ENCODE measurements at regions not wholly inside any gene's neighbourhood (a gene's known extent, or its start where the extent isn't known, plus 50 kb on each side); places are given as distances from the start of the nearest gene placed in this dataset.

- Histone ChIP-seq H3K27ac (no peak overlapping the region), H3K4me3 (no peak overlapping the region), H3K4me1 (no peaks in the 10 kb centered on the region), H3K9me3 (no peaks in the 10 kb centered on the region), H3K27me3 (no peaks in the 10 kb centered on the region), H3K36me3 (no peaks in the 10 kb centered on the region)
- TF ChIP-seq POLR2AphosphoS5 (IDR thresholded peaks at IDR 0.05) (no peak), POLR2A (IDR thresholded peaks at IDR 0.05) (no peak), CTCF (IDR thresholded peaks at IDR 0.05) (no peak), EP300 (IDR thresholded peaks at IDR 0.05) (no peak)
- DNase-seq (ENCODE audit: low spot score in 2 of 2) = no peak
- 91% methylated on average over 3 of the region's 3 CpGs for WGBS
Measured at GRCh38 chr2:11910971-11911370, 164.5 kb downstream of the LPIN1 start.

- H3K36me3 ChIP-seq = no peaks in the 10 kb centered on the region
- no peaks in the 10 kb centered on the region for H3K27me3 ChIP-seq
- WGBS = 100% methylated on average over 1 of the region's 1 CpG
- DNase-seq (ENCODE audit: low spot score in 2 of 2) = no peak
- no peak overlapping the region for H3K4me3 ChIP-seq
- TF ChIP-seq CTCF (IDR thresholded peaks at IDR 0.05) = no peak
- TF ChIP-seq POLR2A (IDR thresholded peaks at IDR 0.05) = no peak
- no peak overlapping the region for H3K27ac ChIP-seq
- H3K9me3 ChIP-seq = no peaks in the 10 kb centered on the region
- no peaks in the 10 kb centered on the region for H3K4me1 ChIP-seq
Measured at GRCh38 chr2:11912980-11913379, 166.5 kb downstream of the LPIN1 start.

GRCh38 chr2:11914455-11914854 lies 168.0 kb downstream of the LPIN1 start:
- TF ChIP-seq POLR2AphosphoS5 (IDR thresholded peaks at IDR 0.05) (no peak), POLR2A (IDR thresholded peaks at IDR 0.05) (no peak), EP300 (IDR thresholded peaks at IDR 0.05) (no peak), CTCF (IDR thresholded peaks at IDR 0.05) (no peak)
- DNase-seq (ENCODE audit: low spot score in 2 of 2) = no peak
- 90% methylated on average over 5 of the region's 7 CpGs for WGBS
- Histone ChIP-seq H3K27me3 (no peaks in the 10 kb centered on the region), H3K4me1 (no peaks in the 10 kb centered on the region), H3K4me3 (no peak overlapping the region), H3K9me3 (no peaks in the 10 kb centered on the region), H3K36me3 (no peaks in the 10 kb centered on the region), H3K27ac (no peak overlapping the region)

GRCh38 chr2:11915650-11916049 lies 169.2 kb downstream of the LPIN1 start:
- Histone ChIP-seq H3K27ac (no peak overlapping the region), H3K36me3 (no peaks in the 10 kb centered on the region), H3K4me1 (no peaks in the 10 kb centered on the region), H3K9me3 (no peaks in the 10 kb centered on the region), H3K4me3 (no peak overlapping the region), H3K27me3 (no peaks in the 10 kb centered on the region)
- no peak for TF ChIP-seq POLR2A (IDR thresholded peaks at IDR 0.05)
- TF ChIP-seq POLR2AphosphoS5 (IDR thresholded peaks at IDR 0.05) = no peak
- no peak for TF ChIP-seq CTCF (IDR thresholded peaks at IDR 0.05)
- no peak for TF ChIP-seq EP300 (IDR thresholded peaks at IDR 0.05)
- no peak for DNase-seq (ENCODE audit: low spot score in 2 of 2)
- WGBS = 92% methylated on average over 4 of the region's 4 CpGs

GRCh38 chr2:11919953-11920352 lies 173.5 kb downstream of the LPIN1 start:
- no peaks in the 10 kb centered on the region for H3K36me3 ChIP-seq
- no peaks in the 10 kb centered on the region for H3K4me1 ChIP-seq
- no peak for TF ChIP-seq POLR2AphosphoS5 (IDR thresholded peaks at IDR 0.05)
- TF ChIP-seq EP300 (IDR thresholded peaks at IDR 0.05) = no peak
- no peak for TF ChIP-seq CTCF (IDR thresholded peaks at IDR 0.05)
- TF ChIP-seq POLR2A (IDR thresholded peaks at IDR 0.05) = no peak
- no peaks in the 10 kb centered on the region for H3K27me3 ChIP-seq
- H3K4me3 ChIP-seq = no peak overlapping the region
- no peak overlapping the region for H3K27ac ChIP-seq
- no peak for DNase-seq (ENCODE audit: low spot score in 2 of 2)
- no peaks in the 10 kb centered on the region for H3K9me3 ChIP-seq
- 100% methylated on average over 2 of the region's 2 CpGs for WGBS

All from suprapubic skin (tissue), 4 donors.